HT-29 (cell line): ENCODE measurements at regions not wholly inside any gene's neighbourhood (a gene's known extent, or its start where the extent isn't known, plus 50 kb on each side); places are given as distances from the start of the nearest gene placed in this dataset.

Experiments
- DNase-seq: peaks from one replicate; pipeline ENCODE4 v3.0.0-alpha.2; 2015; ENCODE audit warnings: low spot score

DNA sequence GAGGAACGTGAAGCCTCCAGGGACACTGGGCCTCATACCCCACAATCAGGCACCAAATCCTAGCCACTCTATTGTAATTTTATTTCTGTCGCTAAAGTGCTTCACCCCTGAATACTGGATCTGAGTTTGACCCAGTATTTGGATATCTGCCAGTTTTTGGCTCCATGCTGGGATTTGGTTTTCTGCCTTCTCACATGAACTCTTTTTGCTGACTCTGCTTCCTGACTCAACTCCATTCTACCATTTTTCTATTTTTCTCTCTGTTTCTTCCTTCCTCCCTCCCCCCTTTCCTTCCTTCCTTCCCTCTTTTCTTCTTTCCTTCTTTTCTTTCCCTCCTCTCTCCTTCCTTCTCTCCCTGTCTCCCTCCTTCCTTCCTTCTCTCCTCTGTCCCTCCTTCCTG is 151.3 kb upstream of the GJB5 start:
- DNase-seq = no peak

- no peak for DNase-seq
Measured at GRCh38 chr1:34606504-34606903, 148.3 kb upstream of the GJB5 start.

DNA sequence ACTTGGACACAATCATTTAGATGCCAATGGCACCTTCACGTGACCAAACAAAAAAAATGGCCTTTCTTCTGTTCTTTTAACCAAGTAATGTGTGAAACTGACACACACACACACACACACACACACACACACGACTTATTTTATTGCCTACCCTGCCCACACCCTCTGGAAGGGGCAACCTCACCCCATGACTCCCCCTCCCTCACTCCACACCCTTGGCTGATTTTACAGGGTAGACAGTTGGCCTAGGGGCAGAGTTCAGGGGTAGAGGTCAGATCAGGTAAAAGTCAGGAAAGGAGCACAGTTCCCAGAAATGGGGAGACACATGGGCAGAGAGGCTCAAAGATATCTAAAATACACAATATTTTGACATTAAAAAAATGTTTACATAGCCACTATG is 144.8 kb upstream of the GJB5 start:
- no peak for DNase-seq

DNA sequence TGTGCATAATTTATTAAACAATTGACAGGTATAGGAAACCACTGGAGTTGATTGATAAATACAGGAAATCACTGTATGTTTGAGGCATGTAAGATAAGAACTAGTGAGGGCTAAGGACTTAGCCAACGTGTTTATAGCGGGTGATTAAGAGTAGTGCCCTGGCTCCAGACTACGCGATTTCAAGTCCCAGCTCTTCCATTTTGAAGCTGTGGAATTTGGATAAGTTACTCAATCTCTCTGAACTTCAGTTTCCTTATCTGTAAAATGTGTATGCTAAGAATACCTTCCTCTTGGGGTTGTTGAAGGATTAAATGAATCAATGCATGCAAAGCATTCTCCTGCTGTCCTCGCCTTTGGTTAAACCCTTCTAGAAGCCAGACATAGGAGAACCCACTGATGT is 143.3 kb upstream of the GJB5 start:
- DNase-seq = no peak

DNA sequence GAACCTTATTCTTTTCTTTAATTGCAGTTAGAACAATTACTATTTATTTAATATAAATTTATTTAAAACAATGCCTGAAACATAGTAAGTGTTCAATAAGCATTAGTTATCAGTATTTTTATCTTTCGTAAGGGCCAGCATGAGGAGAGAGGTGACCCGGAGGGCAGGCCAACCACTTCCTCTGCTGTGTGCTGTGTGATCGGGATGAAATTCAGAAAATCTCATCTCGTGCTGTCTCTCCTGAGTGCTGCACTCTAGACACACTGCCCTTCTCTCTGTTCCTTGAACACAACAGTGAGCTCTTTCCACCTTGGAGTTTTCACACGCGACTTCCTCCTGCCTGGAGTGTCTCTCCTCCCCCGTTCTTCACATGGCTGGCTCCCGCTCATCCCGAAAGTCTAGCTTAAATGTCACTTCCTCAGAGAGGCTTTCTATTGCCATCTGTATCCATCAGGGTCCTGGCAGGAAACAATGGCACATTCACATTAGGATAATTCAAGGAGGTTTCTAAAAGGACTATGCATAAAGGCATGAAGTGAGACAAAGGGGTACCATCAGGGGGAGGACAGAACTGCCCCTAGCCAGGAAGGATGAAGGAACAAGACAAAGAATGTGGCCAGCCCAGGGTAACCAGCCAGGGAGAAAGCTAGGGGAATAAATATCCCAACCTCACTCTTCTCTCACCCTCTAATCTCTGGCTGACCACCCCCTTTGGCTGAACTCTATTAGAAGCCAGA is 142.6 kb upstream of the GJB5 start:
- no peak for DNase-seq

DNA sequence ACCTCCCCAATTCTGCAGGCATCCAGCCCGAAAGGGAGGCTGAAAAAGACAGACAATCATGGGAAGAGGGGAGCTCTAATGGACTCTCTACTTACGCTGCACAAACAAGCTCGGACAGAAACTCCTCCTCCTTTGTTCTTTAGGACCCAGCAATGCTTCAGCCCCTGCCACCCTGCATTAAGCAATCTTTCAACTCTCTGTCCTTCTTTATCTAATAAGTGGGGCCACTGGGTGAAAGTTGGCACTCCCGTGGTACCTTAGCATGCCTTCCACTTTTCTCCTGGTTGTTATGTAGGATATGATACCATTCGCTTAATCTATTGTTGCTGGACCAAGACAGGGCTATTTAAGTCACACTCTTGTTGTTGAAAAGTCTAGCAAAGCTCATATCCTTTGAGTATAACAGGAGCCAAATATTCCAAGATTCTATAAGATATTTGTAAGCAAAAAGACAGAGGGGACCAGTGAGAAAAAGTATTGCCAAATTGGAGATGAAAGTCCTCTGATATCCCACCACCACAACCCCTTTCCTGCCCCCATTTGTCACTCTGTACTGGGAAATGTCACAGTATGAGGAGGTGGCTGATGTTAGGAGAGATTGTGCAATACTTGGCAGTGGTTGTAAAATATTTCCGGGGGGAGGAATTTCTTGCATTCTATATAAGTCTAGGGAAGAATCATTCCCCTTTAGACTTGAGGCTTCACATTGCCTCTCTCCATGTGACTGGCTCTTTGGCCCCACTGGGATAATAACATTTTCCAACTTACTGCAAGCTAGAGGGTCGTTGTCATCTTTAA is 137.3 kb upstream of the GJB5 start:
- no peak for DNase-seq

DNA sequence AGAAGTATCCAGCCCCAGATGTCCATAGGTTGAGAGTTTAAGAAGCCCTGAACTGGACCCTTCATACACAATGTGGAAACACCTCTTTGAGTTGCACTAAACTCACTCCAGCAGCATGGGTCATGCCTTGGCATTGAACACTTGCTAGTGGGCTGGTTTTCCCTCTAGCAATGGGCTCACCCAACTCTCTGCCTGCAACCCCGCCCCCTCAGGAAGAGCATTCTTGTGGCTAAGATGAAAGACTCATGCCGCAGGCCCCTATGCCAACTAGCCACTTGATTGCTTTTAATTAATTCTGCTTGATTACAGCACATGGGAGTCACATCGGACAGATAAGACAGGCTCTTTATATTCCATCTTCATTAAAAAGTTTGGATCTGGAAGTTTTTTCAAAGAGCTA is 136.5 kb upstream of the GJB5 start:
- no peak for DNase-seq

DNA sequence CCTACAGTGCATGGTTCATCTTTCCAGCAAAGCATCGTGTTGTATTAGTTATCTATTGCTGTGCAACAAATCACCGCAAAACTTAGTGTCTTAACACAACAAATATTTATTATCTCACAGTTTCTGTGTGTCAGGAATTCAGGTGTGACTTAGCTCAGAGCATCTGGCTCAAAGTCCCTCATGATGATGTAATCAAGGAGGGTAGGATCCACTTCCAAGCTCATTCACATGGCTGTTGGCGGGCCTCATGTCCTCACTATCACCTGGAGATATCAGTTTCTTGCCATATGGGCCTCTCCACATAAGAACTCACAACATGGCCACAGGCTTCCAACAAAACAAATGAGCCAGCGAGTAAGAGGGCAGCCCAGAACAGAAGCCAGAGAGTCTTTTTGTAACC is 135.6 kb upstream of the GJB5 start:
- DNase-seq = no peak

- no peak for DNase-seq
Measured at GRCh38 chr1:34621916-34622315, 132.9 kb upstream of the GJB5 start.

DNA sequence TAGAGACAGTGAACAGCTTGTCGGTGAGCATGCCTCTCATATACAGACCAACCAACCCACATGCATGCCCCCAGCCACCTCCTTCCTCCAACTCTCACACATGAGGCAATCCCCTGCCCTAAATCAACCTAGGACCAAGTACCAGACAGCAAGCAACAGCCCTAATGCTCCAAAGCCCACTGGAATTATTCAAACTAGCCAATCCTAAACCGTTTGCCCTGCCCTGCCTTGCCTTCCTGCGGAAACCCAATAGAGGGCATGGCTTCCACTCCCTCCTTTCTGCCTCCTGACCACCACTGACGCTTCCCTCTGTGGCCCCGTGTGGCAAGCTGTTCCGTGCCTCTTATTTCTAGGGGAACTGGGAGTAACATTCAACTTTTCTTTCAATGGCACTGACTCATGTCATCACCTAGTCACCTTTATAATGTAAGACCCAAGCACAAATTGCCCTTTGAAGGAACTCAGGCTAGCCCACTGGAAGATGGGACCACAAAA is 129.3 kb upstream of the GJB5 start:
- no peak for DNase-seq

DNA sequence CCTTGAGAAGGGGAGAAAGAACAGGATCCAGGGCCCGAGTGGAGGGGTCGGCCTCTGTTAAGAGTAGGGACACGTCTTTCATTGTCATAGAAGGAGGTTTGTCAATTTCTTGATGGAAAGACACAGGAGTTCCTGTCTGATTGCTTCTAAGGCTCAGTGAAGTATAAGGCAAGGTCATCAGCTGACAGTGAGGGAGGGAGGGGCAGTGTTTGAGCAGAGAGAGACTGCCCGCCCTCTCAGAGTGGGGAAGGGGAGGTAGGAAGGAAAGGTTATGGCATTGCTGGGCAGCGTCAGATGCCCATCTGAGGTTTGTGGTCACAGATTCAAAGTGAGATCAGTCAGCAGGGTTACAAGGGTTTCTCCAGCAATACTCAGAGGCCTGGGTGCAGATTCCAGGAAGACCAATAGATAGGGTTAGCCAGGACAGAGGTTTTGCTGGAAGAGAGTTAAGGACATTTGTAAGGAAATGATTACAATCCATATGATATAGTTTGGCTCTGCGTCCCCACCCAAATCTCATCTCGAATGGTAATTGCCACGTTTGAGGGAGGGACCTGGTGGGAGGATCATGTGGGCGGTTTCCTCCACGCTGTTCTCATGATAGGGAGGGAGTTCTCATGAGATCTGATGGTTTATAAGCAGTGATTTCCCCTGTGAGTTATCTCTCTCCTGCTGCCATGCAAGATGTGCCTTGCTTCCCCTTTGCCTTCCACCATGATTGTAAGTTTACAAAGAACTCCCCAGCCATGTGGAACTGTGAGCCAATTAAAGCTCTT is 127.2 kb upstream of the GJB5 start:
- no peak for DNase-seq

DNA sequence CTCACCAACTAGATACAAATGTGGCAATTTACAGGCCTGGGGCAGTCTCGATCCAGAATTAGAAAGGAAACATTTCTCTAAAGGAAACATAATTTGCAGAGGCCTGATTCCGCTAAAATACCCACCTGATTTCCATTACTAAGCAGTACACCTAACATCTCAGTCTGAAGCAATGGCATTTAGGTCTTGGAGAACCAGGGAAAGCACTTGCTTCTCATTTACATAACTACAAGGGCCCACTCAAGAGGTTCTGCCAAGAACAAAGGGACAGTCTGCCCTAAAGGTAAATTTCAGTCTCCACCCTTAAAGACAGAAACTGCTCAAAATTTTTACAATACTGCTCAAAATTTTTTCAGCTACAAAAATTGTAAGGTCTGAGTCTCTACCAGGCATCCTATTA is 123.7 kb upstream of the GJB5 start:
- DNase-seq = no peak

GRCh38 chr1:34639701-34640100 is 115.1 kb upstream of the GJB5 start:
- no peak for DNase-seq

DNA sequence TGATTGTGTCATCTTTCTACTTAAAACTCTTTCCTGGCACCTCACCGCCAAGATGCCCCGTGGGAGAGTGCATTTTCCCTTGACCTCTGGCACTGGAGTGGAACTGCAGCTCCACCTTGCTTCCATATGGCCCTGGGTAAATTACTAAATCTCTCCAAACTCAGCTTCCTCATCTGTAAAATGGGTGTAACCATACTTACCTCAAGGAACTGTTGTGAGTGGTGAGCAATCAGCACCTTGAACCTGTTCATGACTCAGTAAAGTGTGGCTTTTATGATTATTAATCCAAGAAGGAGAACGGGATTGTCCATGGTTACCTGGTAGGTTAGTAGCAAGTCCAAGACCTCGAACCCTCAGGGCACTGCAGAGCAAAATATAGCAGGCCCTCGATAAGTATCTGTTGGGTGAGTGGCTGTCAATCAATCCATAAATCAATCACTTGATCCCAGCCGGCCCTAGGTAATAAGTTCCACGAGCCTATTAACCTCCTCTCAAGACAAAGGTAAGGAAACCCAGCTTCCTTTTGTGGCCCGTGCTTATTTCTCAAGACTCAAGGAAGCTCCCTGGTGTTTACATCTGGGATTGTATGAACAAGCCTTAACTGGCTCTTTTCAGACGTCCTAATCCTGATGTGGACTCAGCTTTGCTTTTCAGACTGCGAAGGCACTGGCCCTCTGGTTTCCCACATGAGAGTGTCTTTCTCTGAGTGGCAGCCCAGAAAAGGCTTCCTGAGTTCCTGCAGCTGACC is 114.0 kb upstream of the GJB5 start:
- no peak for DNase-seq

- DNase-seq = no peak
Measured at GRCh38 chr1:34642679-34643078, 112.2 kb upstream of the GJB5 start.

DNA sequence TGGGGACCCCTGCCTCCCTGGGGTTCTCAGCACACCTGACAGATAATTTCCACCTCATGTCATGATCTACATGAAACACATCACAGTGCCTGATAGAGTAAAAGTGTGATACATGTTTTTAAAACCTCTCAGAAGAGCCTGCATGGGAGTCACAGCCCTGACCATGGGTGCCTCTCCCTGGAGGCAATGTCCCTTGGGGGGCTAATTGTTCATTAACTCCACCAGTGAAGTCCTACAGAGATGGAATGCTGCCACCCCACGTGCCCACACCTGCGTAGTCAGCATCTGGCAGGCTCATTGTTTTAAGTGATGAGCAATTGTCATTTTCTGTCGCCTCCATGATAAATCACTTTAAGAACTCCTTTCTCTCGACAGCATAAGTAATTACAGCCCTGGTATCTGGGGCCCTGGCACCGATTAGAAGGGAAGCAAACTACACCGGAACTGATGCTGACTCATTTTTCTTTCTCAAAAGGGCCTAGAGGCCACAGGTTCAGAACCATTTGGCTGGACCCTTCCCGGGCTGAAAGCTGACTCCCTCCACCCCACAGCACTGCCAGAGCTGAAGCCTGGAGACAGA is 109.6 kb upstream of the GJB5 start:
- no peak for DNase-seq

- peak; percentile 37 for DNase-seq
Measured at GRCh38 chr1:34645919-34646318, 108.9 kb upstream of the GJB5 start.

DNA sequence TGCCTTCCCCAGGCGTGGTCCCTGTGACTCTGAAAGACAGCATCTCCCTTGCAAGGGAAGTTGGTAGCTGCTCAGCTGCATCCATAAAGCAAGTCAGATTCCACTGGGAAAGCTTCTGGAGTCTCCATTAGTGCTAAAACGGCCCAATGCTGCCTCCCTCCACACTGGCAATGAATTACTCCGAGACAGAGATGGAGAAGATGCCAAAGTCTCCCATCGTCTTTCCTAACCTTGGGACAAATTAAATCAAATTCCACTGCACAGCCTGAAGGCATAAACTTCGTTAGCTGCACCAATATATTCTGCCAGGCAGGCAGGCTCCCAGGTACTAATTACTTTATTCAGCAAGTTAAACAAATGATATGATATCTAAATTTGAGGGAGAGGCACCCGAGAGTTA is 106.3 kb upstream of the GJB5 start:
- DNase-seq = no peak

DNA sequence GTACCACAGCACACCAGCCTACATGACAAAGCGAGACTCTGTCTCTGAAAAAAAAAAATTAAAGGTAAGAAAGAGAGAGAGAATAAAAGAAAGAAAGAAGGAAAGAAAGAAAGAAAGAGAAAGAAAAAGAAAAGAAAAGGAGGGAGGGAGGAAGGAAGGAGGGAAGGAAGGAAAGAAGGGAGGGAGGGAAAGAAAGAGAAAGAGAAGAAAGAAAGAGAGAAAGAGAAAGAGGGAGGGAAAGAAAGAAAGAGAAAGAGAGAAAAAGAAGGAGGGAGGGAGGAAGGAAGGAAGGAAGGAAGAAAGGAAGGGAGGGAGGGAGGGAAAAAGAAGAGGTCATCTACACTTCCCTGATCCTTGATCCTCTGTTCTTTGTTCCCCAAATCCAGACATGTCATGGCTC is 104.8 kb upstream of the GJB5 start:
- DNase-seq = no peak

- DNase-seq = no peak
Measured at GRCh38 chr1:34650800-34651199, 104.0 kb upstream of the GJB5 start.

- no peak for DNase-seq
Measured at GRCh38 chr1:34653110-34653509, 101.7 kb upstream of the GJB5 start.
